Liver (tissue), 8 donors: ENCODE measurements at regions not wholly inside any gene's neighbourhood (a gene's known extent, or its start where the extent isn't known, plus 50 kb on each side); places are given as distances from the start of the nearest gene placed in this dataset.

Experiments used
- DNase-seq: peaks from one replicate; pipeline ENCODE4 v3.0.0-alpha.2; 2017; ENCODE audit warnings: low spot score
- H3K27ac ChIP-seq, 2 donors: one replicate each; pipeline ENCODE4 v1.7.0; 2013; ENCODE audit warnings: inconsistent platforms in 2 of 2, low read length in 2 of 2, control low read depth in 1 of 2, low read depth in 1 of 2, mild to moderate bottlenecking in 1 of 2
- H3K27me3 ChIP-seq, 4 donors: one replicate each; pipeline versions ENCODE4 v1.6.1 to v1.7.0; 2013; ENCODE audit warnings: low read length in 3 of 4, inconsistent platforms in 1 of 4, mild to moderate bottlenecking in 1 of 4, moderate library complexity in 1 of 4; ENCODE audit not compliant: control insufficient read depth in 4 of 4, insufficient read depth in 4 of 4
- H3K36me3 ChIP-seq, 4 donors: one replicate each; pipeline versions ENCODE4 v1.6.1 to v1.7.0; 2013; ENCODE audit warnings: low read length in 3 of 4, mild to moderate bottlenecking in 3 of 4, low read depth in 1 of 4, moderate library complexity in 1 of 4; ENCODE audit not compliant: control insufficient read depth in 4 of 4, insufficient read depth in 3 of 4
- H3K4me1 ChIP-seq, 4 donors: one replicate each; pipeline versions ENCODE4 v1.6.1 to v1.7.0; 2013; ENCODE audit warnings: low read length in 3 of 4, mild to moderate bottlenecking in 3 of 4, moderate library complexity in 1 of 4; ENCODE audit not compliant: control insufficient read depth in 4 of 4, insufficient read depth in 4 of 4
- H3K4me3 ChIP-seq, 3 donors: one replicate each; pipeline versions ENCODE4 v1.6.1 to v1.7.0; 2013; ENCODE audit warnings: low read length in 3 of 3, control low read depth in 1 of 3, low read depth in 1 of 3, mild to moderate bottlenecking in 1 of 3
- H3K9ac ChIP-seq, 2 donors: one replicate each; pipeline ENCODE4 v1.7.0; 2013; ENCODE audit warnings: low read length in 2 of 2, mild to moderate bottlenecking in 2 of 2, moderate library complexity in 2 of 2, control low read depth in 1 of 2, low read depth in 1 of 2
- H3K9me3 ChIP-seq, 4 donors: one replicate each; pipeline versions ENCODE4 v1.6.1 to v1.7.0; 2013; ENCODE audit warnings: low read length in 3 of 4; ENCODE audit not compliant: control insufficient read depth in 4 of 4
- ATF3 ChIP-seq: IDR thresholded peaks from 2 replicates; pipeline ENCODE4 v1.6.1; 2016; ENCODE audit warnings: antibody characterized with exemption
- EGR1 ChIP-seq, 2 donors: IDR thresholded peaks; 2 replicates each; pipeline ENCODE4 v1.6.1; 2016 to 2018; ENCODE audit warnings: antibody characterized with exemption in 2 of 2, low read depth in 2 of 2
- FOXA1 ChIP-seq: IDR thresholded peaks from 2 replicates; pipeline ENCODE4 v1.6.1; 2016; ENCODE audit warnings: antibody characterized with exemption
- FOXA2 ChIP-seq: IDR thresholded peaks from 2 replicates; pipeline ENCODE4 v1.6.1; 2016; ENCODE audit warnings: antibody characterized with exemption
- GABPA ChIP-seq, 2 donors: IDR thresholded peaks in 1 of 2; conservative IDR thresholded peaks in 1 of 2; 2 replicates each; pipeline ENCODE4 v1.6.1; 2016; ENCODE audit warnings: antibody characterized with exemption in 2 of 2, mild to moderate bottlenecking in 1 of 2, moderate library complexity in 1 of 2
- HNF4G ChIP-seq: IDR thresholded peaks from 2 replicates; pipeline ENCODE4 v1.6.1; 2016; ENCODE audit warnings: antibody characterized with exemption
- JUND ChIP-seq, 2 donors: IDR thresholded peaks; 2 replicates each; pipeline ENCODE4 v1.6.1; 2016; ENCODE audit warnings: antibody characterized with exemption in 2 of 2
- MAX ChIP-seq: IDR thresholded peaks from 2 replicates; pipeline ENCODE4 v1.6.1; 2016; ENCODE audit warnings: antibody characterized with exemption
- NR2F2 ChIP-seq: IDR thresholded peaks from 2 replicates; pipeline ENCODE4 v1.6.1; 2016; ENCODE audit warnings: antibody characterized with exemption
- RXRA ChIP-seq, 2 donors: IDR thresholded peaks; 2 replicates each; pipeline ENCODE4 v1.6.1; 2017 to 2018; ENCODE audit warnings: antibody characterized with exemption in 2 of 2, mild to moderate bottlenecking in 1 of 2
- SP1 ChIP-seq: IDR thresholded peaks from 2 replicates; pipeline ENCODE4 v1.6.1; 2018; ENCODE audit warnings: antibody characterized with exemption, mild to moderate bottlenecking
- TAF1 ChIP-seq: conservative IDR thresholded peaks from 2 replicates; pipeline ENCODE4 v1.6.1; 2016; ENCODE audit warnings: antibody characterized with exemption, mild to moderate bottlenecking
- YY1 ChIP-seq: IDR thresholded peaks from 2 replicates; pipeline ENCODE4 v1.6.1; 2016; ENCODE audit warnings: antibody characterized with exemption, mild to moderate bottlenecking
- WGBS: extraction: QIAGEN DNeasy Blood & Tissue Kit; methylation state at CpG from one replicate; pipeline ENCODE4 v1.1.7; 2013; 5-methylcytosine and 5-hydroxymethylcytosine counted together
- TF ChIP-seq, protein P1 (sequence below): IDR thresholded peaks from 2 replicates; pipeline ENCODE4 v1.6.1; 2016; ENCODE audit warnings: antibody characterized with exemption, mild to moderate bottlenecking
- TF ChIP-seq, protein P2 (sequence below): fragments of 150-350 bp; IDR thresholded peaks from 2 replicates; pipeline ENCODE4 v1.5.1; 2017; ENCODE audit warnings: improper control_type of control experiment, low read depth, low read length; ENCODE audit not compliant: missing input control
- donor health status: healthy.
- donor health status: healthy.
- donor health status: healthy.
- donor health status: healthy.
- donor health status: healthy.

GRCh38 chr13:84097148-84097547, 214.9 kb upstream of the SLITRK1 start:
- H3K9me3 ChIP-seq: no peaks in the 10 kb centered on the region
- TF ChIP-seq YY1 (no peak), GABPA (IDR thresholded peaks at IDR 0.05 in 1 of 2, conservative IDR thresholded peaks at IDR 0.05 in 1 of 2) (no peak), EGR1 (IDR thresholded peaks at IDR 0.05; ENCODE audit: low read depth in 2 of 2) (no peak), FOXA1 (no peak), FOXA2 (no peak), NR2F2 (no peak), ATF3 (no peak), MAX (no peak), TAF1 (no peak), JUND (IDR thresholded peaks at IDR 0.05) (no peak), RXRA (IDR thresholded peaks at IDR 0.05) (no peak), SP1 (no peak)
- TF ChIP-seq, protein P1, sequence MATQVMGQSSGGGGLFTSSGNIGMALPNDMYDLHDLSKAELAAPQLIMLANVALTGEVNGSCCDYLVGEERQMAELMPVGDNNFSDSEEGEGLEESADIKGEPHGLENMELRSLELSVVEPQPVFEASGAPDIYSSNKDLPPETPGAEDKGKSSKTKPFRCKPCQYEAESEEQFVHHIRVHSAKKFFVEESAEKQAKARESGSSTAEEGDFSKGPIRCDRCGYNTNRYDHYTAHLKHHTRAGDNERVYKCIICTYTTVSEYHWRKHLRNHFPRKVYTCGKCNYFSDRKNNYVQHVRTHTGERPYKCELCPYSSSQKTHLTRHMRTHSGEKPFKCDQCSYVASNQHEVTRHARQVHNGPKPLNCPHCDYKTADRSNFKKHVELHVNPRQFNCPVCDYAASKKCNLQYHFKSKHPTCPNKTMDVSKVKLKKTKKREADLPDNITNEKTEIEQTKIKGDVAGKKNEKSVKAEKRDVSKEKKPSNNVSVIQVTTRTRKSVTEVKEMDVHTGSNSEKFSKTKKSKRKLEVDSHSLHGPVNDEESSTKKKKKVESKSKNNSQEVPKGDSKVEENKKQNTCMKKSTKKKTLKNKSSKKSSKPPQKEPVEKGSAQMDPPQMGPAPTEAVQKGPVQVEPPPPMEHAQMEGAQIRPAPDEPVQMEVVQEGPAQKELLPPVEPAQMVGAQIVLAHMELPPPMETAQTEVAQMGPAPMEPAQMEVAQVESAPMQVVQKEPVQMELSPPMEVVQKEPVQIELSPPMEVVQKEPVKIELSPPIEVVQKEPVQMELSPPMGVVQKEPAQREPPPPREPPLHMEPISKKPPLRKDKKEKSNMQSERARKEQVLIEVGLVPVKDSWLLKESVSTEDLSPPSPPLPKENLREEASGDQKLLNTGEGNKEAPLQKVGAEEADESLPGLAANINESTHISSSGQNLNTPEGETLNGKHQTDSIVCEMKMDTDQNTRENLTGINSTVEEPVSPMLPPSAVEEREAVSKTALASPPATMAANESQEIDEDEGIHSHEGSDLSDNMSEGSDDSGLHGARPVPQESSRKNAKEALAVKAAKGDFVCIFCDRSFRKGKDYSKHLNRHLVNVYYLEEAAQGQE: no peak
- TF ChIP-seq, protein P2, sequence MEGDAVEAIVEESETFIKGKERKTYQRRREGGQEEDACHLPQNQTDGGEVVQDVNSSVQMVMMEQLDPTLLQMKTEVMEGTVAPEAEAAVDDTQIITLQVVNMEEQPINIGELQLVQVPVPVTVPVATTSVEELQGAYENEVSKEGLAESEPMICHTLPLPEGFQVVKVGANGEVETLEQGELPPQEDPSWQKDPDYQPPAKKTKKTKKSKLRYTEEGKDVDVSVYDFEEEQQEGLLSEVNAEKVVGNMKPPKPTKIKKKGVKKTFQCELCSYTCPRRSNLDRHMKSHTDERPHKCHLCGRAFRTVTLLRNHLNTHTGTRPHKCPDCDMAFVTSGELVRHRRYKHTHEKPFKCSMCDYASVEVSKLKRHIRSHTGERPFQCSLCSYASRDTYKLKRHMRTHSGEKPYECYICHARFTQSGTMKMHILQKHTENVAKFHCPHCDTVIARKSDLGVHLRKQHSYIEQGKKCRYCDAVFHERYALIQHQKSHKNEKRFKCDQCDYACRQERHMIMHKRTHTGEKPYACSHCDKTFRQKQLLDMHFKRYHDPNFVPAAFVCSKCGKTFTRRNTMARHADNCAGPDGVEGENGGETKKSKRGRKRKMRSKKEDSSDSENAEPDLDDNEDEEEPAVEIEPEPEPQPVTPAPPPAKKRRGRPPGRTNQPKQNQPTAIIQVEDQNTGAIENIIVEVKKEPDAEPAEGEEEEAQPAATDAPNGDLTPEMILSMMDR: no peak
- no peak overlapping the region for H3K4me3 ChIP-seq
- H3K27ac ChIP-seq: no peak overlapping the region
- no peaks in the 10 kb centered on the region for H3K4me1 ChIP-seq
- WGBS: 69% methylated on average over 4 of the region's 4 CpGs
- DNase-seq: no peak
- no peaks in the 10 kb centered on the region for H3K27me3 ChIP-seq
- H3K36me3 ChIP-seq: no peaks in the 10 kb centered on the region
- no peak overlapping the region for H3K9ac ChIP-seq

- no peak for TF ChIP-seq YY1
- no peak for TF ChIP-seq TAF1
- TF ChIP-seq RXRA (IDR thresholded peaks at IDR 0.05): no peak
- TF ChIP-seq FOXA2: no peak
- no peaks in the 10 kb centered on the region for H3K36me3 ChIP-seq
- no peak for DNase-seq
- no peaks in the 10 kb centered on the region for H3K27me3 ChIP-seq
- no peaks in the 10 kb centered on the region for H3K4me1 ChIP-seq
- no peak overlapping the region for H3K4me3 ChIP-seq
- no peak overlapping the region for H3K9ac ChIP-seq
- H3K27ac ChIP-seq: no peak overlapping the region
- 87% methylated on average over 1 of the region's 1 CpG for WGBS
- no peaks in the 10 kb centered on the region for H3K9me3 ChIP-seq
These were observed 213.9 kb upstream of the SLITRK1 start for GRCh38 chr13:84096216-84096615.

DNA sequence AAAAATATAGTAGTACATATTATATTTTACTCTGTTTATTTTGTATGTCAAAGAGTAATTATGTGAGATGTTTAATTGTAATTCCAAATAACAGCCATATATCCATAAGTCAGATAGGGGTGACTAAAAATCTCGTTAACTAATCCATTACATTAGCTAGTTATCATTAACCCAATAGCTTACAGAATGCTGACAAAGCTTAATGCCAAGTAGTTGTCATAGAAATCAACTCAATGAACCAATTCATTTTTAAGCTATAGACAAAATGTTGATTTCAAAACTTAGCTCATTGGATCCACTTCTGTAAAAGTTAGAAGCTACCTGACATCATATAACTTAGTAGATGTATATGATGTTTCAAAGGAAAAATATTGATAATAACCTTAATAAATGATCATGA, 206.7 kb upstream of the SLITRK1 start:
- Histone ChIP-seq H3K9ac (no peak overlapping the region), H3K27me3 (no peaks in the 10 kb centered on the region), H3K9me3 (no peaks in the 10 kb centered on the region), H3K4me3 (no peak overlapping the region), H3K4me1 (no peaks in the 10 kb centered on the region), H3K36me3 (no peaks in the 10 kb centered on the region), H3K27ac (no peak overlapping the region)
- DNase-seq: no peak
- 39% methylated on average over 1 of the region's 1 CpG for WGBS
- TF ChIP-seq HNF4G (no peak), RXRA (IDR thresholded peaks at IDR 0.05) (no peak), EGR1 (IDR thresholded peaks at IDR 0.05; ENCODE audit: low read depth in 2 of 2) (no peak), FOXA1 (no peak), GABPA (IDR thresholded peaks at IDR 0.05 in 1 of 2, conservative IDR thresholded peaks at IDR 0.05 in 1 of 2) (no peak)
